Fibroblast of the aortic adventitia (primary cell): ENCODE measurements at regions not wholly inside any gene's neighbourhood (a gene's known extent, or its start where the extent isn't known, plus 50 kb on each side); places are given as distances from the start of the nearest gene placed in this dataset.

Experiments used
- DNase-seq: peaks from one replicate; pipeline ENCODE4 v3.0.0-alpha.2; 2010; ENCODE audit warnings: low read depth
- H3K4me3 ChIP-seq: 2 replicates; pipeline ENCODE4 v1.5.1; 2011; ENCODE audit warnings: low read depth, mild to moderate bottlenecking, control low read depth, low read length, moderate library complexity
- CTCF ChIP-seq: IDR thresholded peaks from 2 replicates; pipeline ENCODE4 v1.5.1; 2011; ENCODE audit warnings: mild to moderate bottlenecking, low read length, control low read depth, inconsistent platforms; ENCODE audit not compliant: insufficient read depth

- no peak for TF ChIP-seq CTCF
- DNase-seq: no peak
- H3K4me3 ChIP-seq: no peak overlapping the region
Measured at GRCh38 chr3:127369356-127369935, 81.6 kb upstream of the PRR20G start.

- H3K4me3 ChIP-seq: no peak overlapping the region
- no peak for DNase-seq
- no peak for TF ChIP-seq CTCF
Measured at GRCh38 chr3:127368186-127369032, 80.6 kb upstream of the PRR20G start.

GRCh38 chr3:127367593-127367992 lies 79.7 kb upstream of the PRR20G start:
- no peak for DNase-seq
- TF ChIP-seq CTCF: no peak
- H3K4me3 ChIP-seq: no peak overlapping the region

- H3K4me3 ChIP-seq: no peak overlapping the region
- no peak for TF ChIP-seq CTCF
- no peak for DNase-seq
Measured at GRCh38 chr3:127366383-127366782, 78.5 kb upstream of the PRR20G start.

- TF ChIP-seq CTCF: no peak
- DNase-seq: no peak
- H3K4me3 ChIP-seq: no peak overlapping the region
Measured at GRCh38 chr3:127365163-127365798, 77.4 kb upstream of the PRR20G start.

GRCh38 chr3:127363891-127364290 lies 76.0 kb upstream of the PRR20G start:
- no peak overlapping the region for H3K4me3 ChIP-seq
- no peak for TF ChIP-seq CTCF
- DNase-seq: no peak
